ENCODE measurements at regions not wholly inside any gene's neighbourhood (a gene's known extent, or its start where the extent isn't known, plus 50 kb on each side); places are given as distances from the start of the nearest gene placed in this dataset.

GRCh38 chr6:22621701-22622100 is 52.3 kb downstream of the HDGFL1 start:
- DNase-seq, result no peak

GRCh38 chr6:22622351-22622750 is 53.0 kb downstream of the HDGFL1 start:
- DNase-seq, result no peak

GRCh38 chr6:22622813-22623212 is 53.4 kb downstream of the HDGFL1 start:
- no peak for DNase-seq

- DNase-seq, result no peak
These were observed 58.3 kb downstream of the HDGFL1 start for GRCh38 chr6:22627644-22628043.

- no peak for DNase-seq
These were observed 61.7 kb downstream of the HDGFL1 start for GRCh38 chr6:22631091-22631490.

- no peak for DNase-seq
These were observed 63.3 kb downstream of the HDGFL1 start for GRCh38 chr6:22632581-22633145.

GRCh38 chr6:22636452-22636851 is 67.1 kb downstream of the HDGFL1 start:
- no peak for DNase-seq

- no peak for DNase-seq
These were observed 68.4 kb downstream of the HDGFL1 start for GRCh38 chr6:22637782-22638181.

- no peak for DNase-seq
These were observed 69.0 kb downstream of the HDGFL1 start for GRCh38 chr6:22638320-22638719.

- DNase-seq, result no peak
These were observed 72.9 kb downstream of the HDGFL1 start for GRCh38 chr6:22642254-22642653.

GRCh38 chr6:22643780-22644179 is 74.4 kb downstream of the HDGFL1 start:
- DNase-seq, result no peak

GRCh38 chr6:22647719-22648118 is 78.4 kb downstream of the HDGFL1 start:
- DNase-seq, result peak; percentile 32

GRCh38 chr6:22651731-22652130 is 82.4 kb downstream of the HDGFL1 start:
- no peak for DNase-seq

- no peak for DNase-seq
These were observed 84.7 kb downstream of the HDGFL1 start for GRCh38 chr6:22653980-22654610.

GRCh38 chr6:22656706-22657351 is 87.5 kb downstream of the HDGFL1 start:
- DNase-seq, result no peak

GRCh38 chr6:22657352-22657980 is 88.1 kb downstream of the HDGFL1 start:
- DNase-seq, result no peak

- no peak for DNase-seq
These were observed 88.8 kb downstream of the HDGFL1 start for GRCh38 chr6:22658183-22658582.

GRCh38 chr6:22658934-22659333 is 89.6 kb downstream of the HDGFL1 start:
- DNase-seq, result no peak

- peak; percentile 3 for DNase-seq
These were observed 95.6 kb downstream of the HDGFL1 start for GRCh38 chr6:22664968-22665367.

- DNase-seq, result no peak
These were observed 96.7 kb downstream of the HDGFL1 start for GRCh38 chr6:22666021-22666420.

- DNase-seq, result no peak
These were observed 97.2 kb downstream of the HDGFL1 start for GRCh38 chr6:22666586-22666985.

GRCh38 chr6:22667855-22668254 is 98.5 kb downstream of the HDGFL1 start:
- no peak for DNase-seq

- no peak for DNase-seq
These were observed 98.9 kb downstream of the HDGFL1 start for GRCh38 chr6:22668307-22668706.

GRCh38 chr6:22668717-22669116 is 99.4 kb downstream of the HDGFL1 start:
- DNase-seq, result no peak

Measured in COR-L47 (cell line).